ENCODE measurements at regions not wholly inside any gene's neighbourhood (a gene's known extent, or its start where the extent isn't known, plus 50 kb on each side); places are given as distances from the start of the nearest gene placed in this dataset.

- no peak for TF ChIP-seq CTCF (IDR thresholded peaks at IDR 0.05; ENCODE audit: low read depth, low read length)
- TF ChIP-seq EZH2phosphoT487 (IDR thresholded peaks at IDR 0.05; ENCODE audit: low read depth) = no peak
These were observed 211.7 kb downstream of the LRRC70 start for GRCh38 chr5:62790348-62790747.
